Fibroblast of skin of scalp (primary cell): ENCODE measurements at regions not wholly inside any gene's neighbourhood (a gene's known extent, or its start where the extent isn't known, plus 50 kb on each side); places are given as distances from the start of the nearest gene placed in this dataset.
A peak's percentile ranks its signal among the peaks of the same experiment; 100 is the strongest.
"Not testable (repeated sequence)": the region's sequence is repeated elsewhere in the genome, so short reads cannot be mapped to it uniquely, and the experiment has no call there.

ENCODE experiments used
- DNase-seq: peaks from one replicate; pipeline ENCODE4 v3.0.0-alpha.2; 2013

- DNase-seq, result peak; percentile 79
These were observed 114.0 kb downstream of the SLC38A4 start for GRCh38 chr12:46711756-46712155.

- DNase-seq, result no peak
These were observed 115.6 kb downstream of the SLC38A4 start for GRCh38 chr12:46710125-46710743.

- DNase-seq, result peak; percentile 57
These were observed 123.0 kb downstream of the SLC38A4 start for GRCh38 chr12:46702581-46703344.

DNA sequence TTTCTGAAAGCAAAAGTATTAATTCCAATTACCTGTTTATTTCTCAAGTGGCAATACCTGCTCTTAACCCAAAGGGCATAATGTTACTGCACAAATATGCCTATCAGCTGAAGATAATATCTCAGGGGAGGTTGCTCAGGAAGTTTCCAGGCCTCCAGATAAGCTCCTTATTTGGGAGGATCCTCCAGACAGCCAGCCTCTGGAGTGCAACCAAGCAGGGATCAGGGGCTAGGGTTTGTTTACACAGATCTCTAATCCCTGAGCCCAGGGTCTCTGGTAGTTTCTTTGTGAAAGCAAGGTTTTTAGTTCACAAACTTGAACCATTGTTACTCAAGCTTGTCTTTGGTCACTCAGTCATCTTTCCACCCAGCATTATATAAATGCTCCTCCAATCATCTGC lies 124.4 kb downstream of the SLC38A4 start:
- DNase-seq, result no peak

- no peak for DNase-seq
These were observed 125.8 kb downstream of the SLC38A4 start for GRCh38 chr12:46699986-46700385.

- no peak for DNase-seq
These were observed 127.8 kb downstream of the SLC38A4 start for GRCh38 chr12:46698003-46698402.

DNA sequence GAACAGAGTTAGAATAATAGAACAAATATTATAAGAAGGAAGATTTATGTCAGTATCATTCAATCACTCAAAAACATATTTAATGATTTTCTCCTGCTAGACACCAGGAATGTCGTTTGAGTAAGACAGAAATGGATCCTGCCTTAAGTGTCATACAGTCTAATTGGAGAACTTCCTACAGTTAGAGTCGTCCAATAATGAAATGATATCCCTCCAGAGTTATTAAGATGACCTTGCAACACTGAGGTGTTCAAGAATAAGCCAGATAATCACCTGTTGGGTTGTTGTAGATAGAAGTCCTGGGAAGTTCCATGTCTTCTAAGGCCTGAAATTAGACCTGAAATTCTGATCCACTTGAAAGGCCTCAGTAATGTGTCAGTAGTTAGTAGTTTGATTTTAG lies 132.3 kb downstream of the SLC38A4 start:
- no peak for DNase-seq

- peak; percentile 21 for DNase-seq
These were observed 132.8 kb downstream of the SLC38A4 start for GRCh38 chr12:46693034-46693433.

- DNase-seq, result no peak
These were observed 133.2 kb downstream of the SLC38A4 start for GRCh38 chr12:46692606-46693005.

DNA sequence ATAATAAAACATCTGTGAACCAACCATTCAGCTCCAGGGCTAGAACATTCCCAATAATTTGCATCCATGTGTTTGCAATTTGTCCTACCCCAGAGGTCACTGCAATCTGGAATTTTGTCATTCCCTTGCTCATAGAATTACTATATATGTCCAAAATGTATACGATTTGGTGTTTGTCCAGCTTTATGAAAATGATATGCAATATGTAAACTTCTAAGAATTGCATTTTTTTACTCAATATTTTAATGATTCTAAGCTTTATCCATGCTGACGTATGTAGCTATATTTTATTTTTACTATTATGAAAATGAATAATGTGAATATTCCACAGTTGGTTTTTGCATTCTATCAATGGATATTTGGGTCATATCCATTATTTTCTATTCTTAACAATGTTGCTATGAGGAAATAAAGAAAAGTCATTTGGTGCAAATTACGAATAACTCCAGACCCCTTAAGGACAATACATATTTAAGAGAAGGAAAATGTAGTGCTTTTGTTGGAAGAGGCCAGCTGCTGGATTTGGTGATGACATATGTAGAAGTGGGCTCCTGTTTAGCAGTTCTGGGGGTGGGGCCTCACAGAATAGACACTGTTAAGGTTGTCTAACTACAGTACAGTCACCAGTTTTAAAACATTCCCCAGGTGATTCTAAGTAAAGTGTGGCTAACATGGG lies 139.4 kb downstream of the SLC38A4 start:
- DNase-seq, result peak; percentile 67

DNA sequence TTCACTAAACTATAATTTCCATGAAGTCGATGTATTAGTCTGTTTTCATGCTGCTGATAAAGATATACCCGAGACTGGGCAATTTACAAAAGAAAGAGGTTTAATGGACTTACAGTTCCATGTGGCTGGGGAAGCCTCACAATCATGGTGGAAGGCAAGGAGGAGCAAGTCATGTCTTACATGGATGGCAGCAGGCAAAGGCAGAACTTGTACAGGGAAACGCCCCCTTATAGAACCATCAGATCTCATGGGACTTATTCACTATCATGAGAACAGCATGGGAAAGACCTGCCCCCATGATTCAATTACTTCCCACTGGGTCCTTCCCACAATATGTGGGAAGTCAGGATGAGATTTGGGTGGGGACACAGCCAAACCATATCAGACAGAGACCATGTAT lies 141.6 kb downstream of the SLC38A4 start:
- DNase-seq, result not testable (repeated sequence)

GRCh38 chr12:46682148-46682547 lies 143.6 kb downstream of the SLC38A4 start:
- no peak for DNase-seq

- no peak for DNase-seq
These were observed 145.3 kb downstream of the SLC38A4 start for GRCh38 chr12:46680506-46680905.

DNA sequence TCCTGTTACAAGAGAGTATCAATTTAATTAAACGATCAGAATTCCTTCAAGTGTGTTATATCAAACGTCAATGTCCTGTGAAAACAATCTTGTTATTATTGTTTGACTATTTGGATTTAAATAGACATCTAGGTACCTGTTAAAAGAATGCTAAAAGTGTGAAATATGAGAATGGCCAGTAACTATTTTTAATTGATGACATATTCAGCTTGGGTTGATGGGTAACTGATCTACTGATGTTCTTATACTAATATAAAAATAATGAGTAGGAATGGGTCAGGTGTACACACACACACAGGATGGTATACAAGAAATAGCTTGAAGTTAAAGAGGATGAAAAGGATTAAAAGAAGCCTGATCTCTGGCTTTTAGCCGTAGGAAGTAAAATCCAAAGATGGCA lies 146.0 kb downstream of the SLC38A4 start:
- DNase-seq, result no peak

- DNase-seq, result no peak
These were observed 147.4 kb downstream of the SLC38A4 start for GRCh38 chr12:46678426-46678825.

- DNase-seq, result peak; percentile 45
These were observed 148.0 kb downstream of the SLC38A4 start for GRCh38 chr12:46677749-46678148.

GRCh38 chr12:46676797-46677520 lies 148.8 kb downstream of the SLC38A4 start:
- DNase-seq, result no peak

- no peak for DNase-seq
These were observed 149.4 kb downstream of the SLC38A4 start for GRCh38 chr12:46676396-46676795.

GRCh38 chr12:46675736-46676135 lies 150.1 kb downstream of the SLC38A4 start:
- peak; percentile 68 for DNase-seq

DNA sequence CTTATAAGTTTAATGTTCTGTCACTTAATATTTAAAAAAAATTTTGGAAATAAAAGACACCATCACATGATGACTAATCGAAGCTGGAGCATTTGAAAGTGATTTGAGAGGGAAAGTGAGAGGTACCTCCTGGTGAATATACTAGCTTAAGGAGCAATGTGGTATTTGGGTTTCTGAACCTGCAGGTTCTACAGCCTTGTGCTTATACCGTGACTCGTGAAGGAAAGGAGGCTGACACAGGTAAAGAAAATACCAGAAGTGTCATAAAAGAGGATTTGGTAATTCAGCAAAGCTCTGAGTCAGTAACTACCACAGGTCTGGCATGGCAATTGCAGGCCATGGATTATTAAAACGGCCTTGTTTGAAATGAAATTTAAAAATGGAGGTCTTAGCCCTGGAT lies 151.0 kb downstream of the SLC38A4 start:
- DNase-seq, result no peak

DNA sequence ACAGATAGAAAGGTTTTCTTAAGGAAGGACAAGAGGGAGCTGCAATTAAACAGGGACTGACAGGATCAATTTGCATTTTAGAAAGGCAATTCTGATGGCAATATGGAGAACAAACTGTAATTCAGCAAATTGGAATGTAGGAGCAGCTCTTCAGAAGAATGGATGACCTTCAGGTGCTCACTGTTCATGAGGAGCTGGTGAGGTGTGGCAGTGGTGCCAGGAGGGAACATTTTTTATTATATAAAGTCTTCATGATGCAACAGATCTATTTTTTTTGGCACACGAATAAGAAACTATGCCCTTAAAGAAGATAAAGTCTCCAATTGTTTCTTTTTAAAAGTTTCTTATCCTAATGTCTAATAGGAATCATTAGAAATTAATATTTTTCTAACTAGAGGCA lies 151.7 kb downstream of the SLC38A4 start:
- DNase-seq, result no peak

- no peak for DNase-seq
These were observed 154.7 kb downstream of the SLC38A4 start for GRCh38 chr12:46671102-46671501.

- DNase-seq, result no peak
These were observed 155.2 kb downstream of the SLC38A4 start for GRCh38 chr12:46670636-46671035.
